ENCODE measurements at regions not wholly inside any gene's neighbourhood (a gene's known extent, or its start where the extent isn't known, plus 50 kb on each side); places are given as distances from the start of the nearest gene placed in this dataset.
"Not testable (repeated sequence)": the region's sequence is repeated elsewhere in the genome, so short reads cannot be mapped to it uniquely, and the experiment has no call there.

GRCh38 chr4:33841120-33841519, 2403.2 kb downstream of the ARAP2 start:
- no peak for DNase-seq (ENCODE audit: unreplicated experiment)
- TF ChIP-seq, protein P1, sequence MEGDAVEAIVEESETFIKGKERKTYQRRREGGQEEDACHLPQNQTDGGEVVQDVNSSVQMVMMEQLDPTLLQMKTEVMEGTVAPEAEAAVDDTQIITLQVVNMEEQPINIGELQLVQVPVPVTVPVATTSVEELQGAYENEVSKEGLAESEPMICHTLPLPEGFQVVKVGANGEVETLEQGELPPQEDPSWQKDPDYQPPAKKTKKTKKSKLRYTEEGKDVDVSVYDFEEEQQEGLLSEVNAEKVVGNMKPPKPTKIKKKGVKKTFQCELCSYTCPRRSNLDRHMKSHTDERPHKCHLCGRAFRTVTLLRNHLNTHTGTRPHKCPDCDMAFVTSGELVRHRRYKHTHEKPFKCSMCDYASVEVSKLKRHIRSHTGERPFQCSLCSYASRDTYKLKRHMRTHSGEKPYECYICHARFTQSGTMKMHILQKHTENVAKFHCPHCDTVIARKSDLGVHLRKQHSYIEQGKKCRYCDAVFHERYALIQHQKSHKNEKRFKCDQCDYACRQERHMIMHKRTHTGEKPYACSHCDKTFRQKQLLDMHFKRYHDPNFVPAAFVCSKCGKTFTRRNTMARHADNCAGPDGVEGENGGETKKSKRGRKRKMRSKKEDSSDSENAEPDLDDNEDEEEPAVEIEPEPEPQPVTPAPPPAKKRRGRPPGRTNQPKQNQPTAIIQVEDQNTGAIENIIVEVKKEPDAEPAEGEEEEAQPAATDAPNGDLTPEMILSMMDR (IDR thresholded peaks at IDR 0.05; ENCODE audit: unreplicated experiment): no peak
- H3K4me1 Mint-ChIP-seq (ENCODE audit: insufficient read depth, unreplicated experiment): peaks cover 6% of the 10 kb centered on the region
- no TSS peak for BruUV-seq (replicated peaks)
- no peak overlapping the region for H3K27ac Mint-ChIP-seq (ENCODE audit: low read depth, unreplicated experiment)
- H3K4me3 Mint-ChIP-seq (ENCODE audit: unreplicated experiment): no peak overlapping the region
- H3K9me3 Mint-ChIP-seq (ENCODE audit: unreplicated experiment): no peaks in the 10 kb centered on the region
- ChIA-PET POLR2A (no interaction called here), CTCF (no interaction called here)
- H3K36me3 Mint-ChIP-seq (ENCODE audit: insufficient read depth, unreplicated experiment): no peaks in the 10 kb centered on the region
- intact Hi-C loops (cut with micrococcal nuclease): no loop called here
- H3K27me3 Mint-ChIP-seq (ENCODE audit: insufficient read depth, unreplicated experiment): no peaks in the 10 kb centered on the region

- DNase-seq (ENCODE audit: unreplicated experiment): no peak
- no TSS peak for BruUV-seq (replicated peaks)
These were observed 2393.9 kb downstream of the ARAP2 start for GRCh38 chr4:33850371-33850902.

DNA sequence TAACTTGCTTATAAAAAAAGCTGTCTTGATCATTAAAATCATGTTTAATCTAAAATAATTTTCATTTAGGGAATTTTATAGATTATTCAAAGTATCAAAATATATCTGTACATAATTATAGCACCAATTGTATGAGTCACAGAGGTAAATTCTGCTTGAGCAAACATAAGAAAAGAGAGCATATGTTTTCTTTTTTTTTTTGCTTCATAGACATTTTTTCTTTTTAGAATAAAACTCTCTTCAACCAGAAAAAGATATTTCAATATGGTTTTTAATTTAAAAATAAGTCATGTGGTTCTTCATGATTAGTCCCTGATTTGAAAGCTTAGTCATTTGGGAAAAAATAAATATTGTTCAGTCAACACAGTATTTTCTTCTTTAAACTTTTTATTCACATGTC, 2390.6 kb downstream of the ARAP2 start:
- CTCF ChIA-PET; H3K27me3 Mint-ChIP-seq (ENCODE audit: insufficient read depth, unreplicated experiment); H3K4me1 Mint-ChIP-seq (ENCODE audit: insufficient read depth, unreplicated experiment); DNase-seq (ENCODE audit: unreplicated experiment); H3K36me3 Mint-ChIP-seq (ENCODE audit: insufficient read depth, unreplicated experiment); H3K4me3 Mint-ChIP-seq (ENCODE audit: unreplicated experiment); H3K9me3 Mint-ChIP-seq (ENCODE audit: unreplicated experiment); BruUV-seq (replicated peaks); intact Hi-C loops (cut with micrococcal nuclease); H3K27ac Mint-ChIP-seq (ENCODE audit: low read depth, unreplicated experiment); POLR2A ChIA-PET: not testable (repeated sequence)

More at GRCh38 chr4:33850371-33850902, 2393.9 kb downstream of the ARAP2 start:
- intact Hi-C loops (cut with micrococcal nuclease): no loop called here
- TF ChIP-seq, protein P1 (IDR thresholded peaks at IDR 0.05; ENCODE audit: unreplicated experiment): no peak
- POLR2A ChIA-PET: no interaction called here
- Mint-ChIP-seq H3K4me1 (ENCODE audit: insufficient read depth, unreplicated experiment) (no peaks in the 10 kb centered on the region), H3K27me3 (ENCODE audit: insufficient read depth, unreplicated experiment) (no peaks in the 10 kb centered on the region), H3K4me3 (ENCODE audit: unreplicated experiment) (no peak overlapping the region), H3K36me3 (ENCODE audit: insufficient read depth, unreplicated experiment) (no peaks in the 10 kb centered on the region), H3K27ac (ENCODE audit: low read depth, unreplicated experiment) (no peak overlapping the region), H3K9me3 (ENCODE audit: unreplicated experiment) (no peaks in the 10 kb centered on the region)
- CTCF ChIA-PET: interaction anchor here (0.6 kb wide), 1 partner anchor 1424 kb away, joined by 4 read pairs; no protein-coding TSS in a partner anchor

GRCh38 chr4:33864290-33864859, 2379.9 kb downstream of the ARAP2 start:
- CTCF ChIA-PET: no interaction called here
- Mint-ChIP-seq H3K27ac (ENCODE audit: low read depth, unreplicated experiment) (no peak overlapping the region), H3K4me3 (ENCODE audit: unreplicated experiment) (no peak overlapping the region), H3K9me3 (ENCODE audit: unreplicated experiment) (peaks cover 16% of the 10 kb centered on the region), H3K4me1 (ENCODE audit: insufficient read depth, unreplicated experiment) (no peaks in the 10 kb centered on the region), H3K36me3 (ENCODE audit: insufficient read depth, unreplicated experiment) (no peaks in the 10 kb centered on the region), H3K27me3 (ENCODE audit: insufficient read depth, unreplicated experiment) (no peaks in the 10 kb centered on the region)
- no peak for DNase-seq (ENCODE audit: unreplicated experiment)
- TF ChIP-seq, protein P1 (IDR thresholded peaks at IDR 0.05; ENCODE audit: unreplicated experiment): no peak
- intact Hi-C loops (cut with micrococcal nuclease): no loop called here
- POLR2A ChIA-PET: no interaction called here
- BruUV-seq (replicated peaks): no TSS peak

DNA sequence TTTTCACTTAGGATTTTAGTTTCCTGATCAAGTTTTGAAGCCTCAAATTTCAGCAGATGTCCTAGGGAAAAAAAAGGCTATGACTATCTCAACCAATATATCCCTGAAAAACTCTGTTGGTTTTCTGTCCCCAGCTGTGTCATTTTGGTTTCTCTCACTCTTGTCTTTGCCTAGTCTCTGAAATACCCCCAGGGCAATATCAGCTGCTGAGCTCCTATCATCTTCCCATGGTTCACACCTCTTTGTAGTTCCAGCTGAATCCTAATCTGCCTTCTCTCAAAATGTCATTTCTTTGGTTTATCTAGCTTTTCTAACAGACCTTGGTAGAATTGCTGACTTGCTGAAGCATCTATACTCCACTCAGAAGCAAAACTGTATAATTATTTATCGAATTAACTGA, 2370.5 kb downstream of the ARAP2 start:
- no peaks in the 10 kb centered on the region for H3K36me3 Mint-ChIP-seq (ENCODE audit: insufficient read depth, unreplicated experiment)
- H3K4me1 Mint-ChIP-seq (ENCODE audit: insufficient read depth, unreplicated experiment): no peaks in the 10 kb centered on the region
- H3K4me3 Mint-ChIP-seq (ENCODE audit: unreplicated experiment): no peak overlapping the region
- no peak for DNase-seq (ENCODE audit: unreplicated experiment)
- intact Hi-C loops (cut with micrococcal nuclease): no loop called here
- no peak overlapping the region for H3K27ac Mint-ChIP-seq (ENCODE audit: low read depth, unreplicated experiment)
- no peaks in the 10 kb centered on the region for H3K27me3 Mint-ChIP-seq (ENCODE audit: insufficient read depth, unreplicated experiment)
- BruUV-seq (replicated peaks): no TSS peak
- TF ChIP-seq, protein P1 (IDR thresholded peaks at IDR 0.05; ENCODE audit: unreplicated experiment): no peak
- CTCF ChIA-PET: no interaction called here
- peaks cover 11% of the 10 kb centered on the region for H3K9me3 Mint-ChIP-seq (ENCODE audit: unreplicated experiment)
- POLR2A ChIA-PET: no interaction called here

All from MCF 10A (cell line).